ENCODE measurements at regions not wholly inside any gene's neighbourhood (a gene's known extent, or its start where the extent isn't known, plus 50 kb on each side); places are given as distances from the start of the nearest gene placed in this dataset.

DNA sequence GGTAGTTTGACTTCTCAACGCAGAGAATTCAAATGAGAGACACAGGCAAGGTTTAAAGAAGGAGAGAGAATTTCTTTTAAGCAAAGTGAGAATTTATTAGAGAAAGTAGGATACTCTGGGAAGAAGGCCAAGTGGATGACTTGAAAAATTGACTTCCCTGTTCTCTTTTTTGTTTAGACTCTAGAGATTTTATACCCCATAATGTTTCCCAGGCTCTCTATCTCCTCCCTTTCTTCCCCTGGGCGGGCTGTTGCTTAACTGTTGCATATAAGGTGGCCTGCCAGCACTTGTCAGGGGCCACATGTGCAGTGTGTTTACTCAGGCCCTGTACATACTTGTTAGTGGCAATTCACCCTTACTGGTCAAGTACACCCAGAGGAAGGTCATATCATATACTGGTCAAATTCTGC is 403.7 kb downstream of the SLC6A15 start:
- Mint-ChIP-seq H3K27me3 (no peaks in the 10 kb centered on the region), H3K9me3 (no peaks in the 10 kb centered on the region), H3K36me3 (ENCODE audit: low read depth) (no peaks in the 10 kb centered on the region), H3K27ac (no peak overlapping the region), H3K4me3 (no peak overlapping the region), H3K4me1 (no peaks in the 10 kb centered on the region)
- no peak for DNase-seq
- ChIA-PET POLR2A (no interaction called here), CTCF (no interaction called here)

DNA sequence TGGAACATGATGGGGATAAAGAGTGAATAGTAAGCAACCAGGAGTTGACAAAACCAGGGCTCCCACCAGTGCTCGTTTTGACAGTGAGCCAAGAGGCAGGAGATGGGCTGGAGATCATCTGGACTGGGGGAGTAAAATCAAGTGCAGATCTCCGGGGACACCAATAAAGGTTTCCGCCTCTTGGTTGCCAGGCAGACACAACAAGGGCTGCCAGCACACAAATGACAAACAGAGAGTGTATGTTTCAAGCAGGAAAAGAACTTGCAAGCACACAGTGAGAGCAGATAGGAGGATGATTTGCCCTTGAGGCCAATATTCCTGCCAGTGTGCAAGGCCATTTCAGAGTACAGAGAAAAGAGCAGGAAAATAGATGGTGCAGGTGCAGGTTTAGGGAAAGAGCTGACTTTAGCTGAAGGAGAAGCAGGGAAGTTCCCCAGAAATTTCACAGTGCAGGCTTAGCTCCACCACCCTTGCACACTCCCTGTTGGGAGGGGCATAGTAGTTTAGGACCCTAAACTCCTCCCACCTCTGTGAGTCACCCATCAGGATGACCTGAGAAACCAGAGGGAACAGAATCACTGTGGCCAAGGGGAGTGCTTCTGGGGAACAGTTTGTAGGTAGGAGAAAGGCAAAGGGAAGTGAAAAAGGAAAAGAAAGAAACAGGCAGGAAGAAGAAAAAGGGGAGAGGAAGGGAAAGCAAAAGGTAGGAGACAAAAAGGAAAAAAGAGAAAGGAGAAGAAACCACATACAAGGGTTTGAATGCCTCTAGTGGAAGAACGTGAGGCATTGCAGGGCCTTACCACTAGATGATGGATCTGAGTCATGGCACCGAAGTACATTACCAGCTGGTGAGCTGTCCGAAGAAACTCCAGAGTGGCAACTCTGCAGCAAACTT is 404.4 kb downstream of the SLC6A15 start:
- Mint-ChIP-seq H3K9me3 (no peaks in the 10 kb centered on the region), H3K36me3 (ENCODE audit: low read depth) (no peaks in the 10 kb centered on the region), H3K4me1 (no peaks in the 10 kb centered on the region), H3K27ac (no peak overlapping the region), H3K27me3 (no peaks in the 10 kb centered on the region), H3K4me3 (no peak overlapping the region)
- ChIA-PET CTCF (no interaction called here), POLR2A (no interaction called here)
- no peak for DNase-seq

- Mint-ChIP-seq H3K27ac (no peak overlapping the region), H3K27me3 (no peaks in the 10 kb centered on the region), H3K4me3 (no peak overlapping the region), H3K36me3 (ENCODE audit: low read depth) (no peaks in the 10 kb centered on the region), H3K4me1 (no peaks in the 10 kb centered on the region), H3K9me3 (no peaks in the 10 kb centered on the region)
- DNase-seq, result no peak
- ChIA-PET CTCF (no interaction called here), POLR2A (no interaction called here)
Observed at GRCh38 chr12:84506282-84506681, 406.3 kb downstream of the SLC6A15 start.

DNA sequence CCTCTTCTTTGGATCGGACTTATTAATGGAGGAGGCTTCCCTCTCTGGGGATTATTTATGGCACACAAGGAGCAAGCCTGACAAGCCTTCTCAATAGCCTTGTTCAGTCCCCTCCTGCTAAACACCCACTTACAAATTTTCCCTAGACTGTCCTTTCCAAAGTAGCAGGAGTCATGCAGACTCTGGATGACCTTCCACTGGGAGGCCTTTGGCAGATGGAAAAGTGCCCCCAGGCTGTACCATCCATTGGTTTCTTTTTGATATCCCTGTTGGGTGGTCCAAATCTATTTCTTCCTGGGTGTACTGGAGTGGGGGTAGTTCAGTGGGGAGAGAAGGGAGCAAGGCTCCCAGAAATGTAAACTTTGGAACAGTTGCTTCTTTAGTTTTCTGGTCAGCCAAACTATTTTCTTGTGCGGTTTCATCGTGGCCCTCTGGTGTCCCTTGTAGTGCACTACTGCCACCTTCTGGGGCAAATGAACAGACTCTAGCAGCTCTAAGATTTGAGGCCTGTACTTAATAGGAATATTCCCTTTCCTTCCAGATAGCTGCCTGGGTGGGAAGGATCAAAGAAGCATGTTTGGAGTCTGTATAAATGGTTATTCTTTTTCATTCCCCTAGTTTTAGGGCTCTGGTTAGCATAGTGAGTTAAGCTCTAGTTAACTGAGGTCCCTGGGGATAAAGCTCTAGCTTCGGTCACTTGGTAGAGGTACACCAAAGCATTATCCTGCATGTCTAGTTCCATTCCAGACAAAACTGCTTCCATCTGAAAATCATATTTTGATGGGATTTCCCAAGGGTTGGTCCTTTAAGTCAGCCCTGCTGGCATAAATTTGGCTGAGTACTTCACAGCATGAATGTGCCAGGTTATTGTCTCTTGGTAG is 409.5 kb downstream of the SLC6A15 start:
- POLR2A ChIA-PET, result no interaction called here
- Mint-ChIP-seq H3K9me3 (no peaks in the 10 kb centered on the region), H3K4me3 (no peak overlapping the region), H3K4me1 (no peaks in the 10 kb centered on the region), H3K36me3 (ENCODE audit: low read depth) (no peaks in the 10 kb centered on the region), H3K27ac (no peak overlapping the region), H3K27me3 (no peaks in the 10 kb centered on the region)
- no peak for DNase-seq
- CTCF ChIA-PET, result interaction anchor here (1.7 to 1.8 kb wide), 2 partner anchors 10 to 1818 kb away, joined by 4 to 9 read pairs; no protein-coding TSS in a partner anchor

DNA sequence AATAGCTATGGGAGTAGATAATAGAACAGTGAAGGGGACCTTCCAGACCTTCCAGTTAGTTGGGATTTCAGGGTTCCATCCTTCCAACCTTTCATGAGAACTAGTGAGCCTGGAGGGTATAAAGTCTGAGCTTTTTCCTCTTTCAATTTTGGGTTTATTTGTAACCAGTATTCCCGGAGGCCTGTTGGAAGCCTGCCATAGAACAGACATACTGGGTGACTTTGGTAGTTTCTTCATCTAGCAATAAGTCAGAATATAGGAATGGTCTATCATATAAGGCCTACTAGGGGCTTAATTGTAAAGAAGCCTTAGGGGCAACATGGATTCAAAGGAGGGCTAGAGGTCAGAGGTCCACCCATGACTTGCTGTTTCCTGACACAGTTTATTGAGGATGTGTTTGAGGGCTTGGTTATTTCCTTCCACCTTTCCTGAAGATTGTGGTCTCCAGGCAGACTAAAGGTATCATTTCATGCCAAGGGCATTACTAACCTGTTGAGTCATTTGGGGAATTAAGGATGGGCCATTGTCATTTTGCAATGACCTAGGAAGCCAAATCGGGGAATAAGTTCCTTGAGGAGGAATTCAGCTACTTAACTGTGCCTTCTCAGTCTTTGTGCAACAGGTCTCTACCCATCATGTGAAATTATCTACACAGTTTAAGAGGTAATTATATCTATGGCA is 410.3 kb downstream of the SLC6A15 start:
- no peak overlapping the region for H3K4me3 Mint-ChIP-seq
- DNase-seq, result no peak
- H3K4me1 Mint-ChIP-seq, result no peaks in the 10 kb centered on the region
- no peak overlapping the region for H3K27ac Mint-ChIP-seq
- H3K36me3 Mint-ChIP-seq (ENCODE audit: low read depth), result no peaks in the 10 kb centered on the region
- H3K9me3 Mint-ChIP-seq, result no peaks in the 10 kb centered on the region
- no peaks in the 10 kb centered on the region for H3K27me3 Mint-ChIP-seq
- ChIA-PET POLR2A (no interaction called here), CTCF (interaction anchor here (1.7 to 1.8 kb wide), 2 partner anchors 9 to 1817 kb away, joined by 4 to 9 read pairs; no protein-coding TSS in a partner anchor)

DNA sequence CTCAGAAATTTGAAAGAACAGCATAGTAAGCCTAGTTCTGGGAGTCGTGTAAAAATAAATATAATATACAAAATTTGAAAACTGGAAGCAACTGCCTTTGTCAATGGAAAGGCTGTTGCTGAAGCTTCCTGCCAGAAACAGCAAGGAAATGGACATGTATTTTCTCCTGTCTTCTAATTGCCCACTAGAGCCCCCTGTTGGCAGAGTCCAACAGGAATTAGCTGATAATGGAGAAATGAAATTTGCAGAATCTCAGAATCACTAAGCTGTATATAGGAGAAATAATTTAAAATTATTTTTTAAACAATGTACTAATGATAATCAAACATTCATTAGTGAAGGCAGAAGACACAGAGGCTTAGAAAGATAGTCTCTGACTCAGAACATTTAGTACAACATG is 414.8 kb downstream of the SLC6A15 start:
- Mint-ChIP-seq H3K27me3 (no peaks in the 10 kb centered on the region), H3K4me3 (no peak overlapping the region), H3K27ac (no peak overlapping the region), H3K4me1 (no peaks in the 10 kb centered on the region), H3K9me3 (no peaks in the 10 kb centered on the region), H3K36me3 (ENCODE audit: low read depth) (no peaks in the 10 kb centered on the region)
- POLR2A ChIA-PET, result no interaction called here
- no peak for DNase-seq
- CTCF ChIA-PET, result no interaction called here

DNA sequence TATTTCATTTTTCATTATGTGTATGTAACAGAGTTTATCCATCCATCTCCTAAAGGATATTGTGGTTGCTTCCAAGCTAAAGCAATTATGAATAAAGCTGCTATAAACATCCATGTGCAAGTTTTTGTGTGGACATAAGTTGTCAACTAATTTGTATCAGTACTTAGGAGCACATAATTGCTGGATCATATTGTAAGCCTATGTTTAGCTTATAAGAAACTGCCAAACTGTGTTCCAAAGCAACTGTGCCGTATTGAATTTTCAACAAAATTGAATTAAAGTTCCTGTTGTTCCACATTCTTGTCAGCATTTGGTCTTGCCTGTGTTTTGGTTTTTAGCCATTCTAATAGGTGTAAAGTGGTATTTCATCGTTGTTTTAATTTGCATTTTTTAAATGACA is 416.9 kb downstream of the SLC6A15 start:
- H3K4me1 Mint-ChIP-seq, result no peaks in the 10 kb centered on the region
- no peak overlapping the region for H3K27ac Mint-ChIP-seq
- no peaks in the 10 kb centered on the region for H3K9me3 Mint-ChIP-seq
- ChIA-PET CTCF (no interaction called here), POLR2A (no interaction called here)
- H3K36me3 Mint-ChIP-seq (ENCODE audit: low read depth), result no peaks in the 10 kb centered on the region
- no peaks in the 10 kb centered on the region for H3K27me3 Mint-ChIP-seq
- no peak for DNase-seq
- no peak overlapping the region for H3K4me3 Mint-ChIP-seq

GRCh38 chr12:84492351-84492883 is 420.2 kb downstream of the SLC6A15 start:
- Mint-ChIP-seq H3K4me1 (no peaks in the 10 kb centered on the region), H3K36me3 (ENCODE audit: low read depth) (no peaks in the 10 kb centered on the region), H3K27me3 (no peaks in the 10 kb centered on the region), H3K4me3 (no peak overlapping the region), H3K27ac (no peak overlapping the region), H3K9me3 (no peaks in the 10 kb centered on the region)
- POLR2A ChIA-PET, result no interaction called here
- CTCF ChIA-PET, result no interaction called here
- no peak for DNase-seq

DNA sequence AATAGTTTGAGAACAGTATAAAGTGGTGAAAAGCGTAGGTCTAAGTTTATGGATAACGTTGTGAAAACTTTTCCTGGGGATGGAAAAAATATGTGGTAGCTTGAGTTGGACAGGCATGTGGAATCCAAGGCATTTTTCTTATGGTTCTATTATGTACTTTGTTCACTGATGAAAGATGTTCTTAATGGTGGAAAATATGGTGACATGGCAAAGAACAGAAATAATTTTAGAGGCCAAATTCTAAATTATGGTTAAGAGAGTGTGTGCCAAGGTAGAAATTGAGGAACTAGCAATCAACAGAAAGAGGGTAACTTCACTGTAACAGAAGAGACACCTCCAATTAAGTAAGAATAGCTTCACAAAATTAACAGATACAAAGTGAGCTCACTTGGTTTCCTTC is 427.8 kb downstream of the SLC6A15 start:
- POLR2A ChIA-PET, result no interaction called here
- H3K9me3 Mint-ChIP-seq, result no peaks in the 10 kb centered on the region

GRCh38 chr12:84480803-84481202 is 431.8 kb downstream of the SLC6A15 start:
- POLR2A ChIA-PET, result no interaction called here
- Mint-ChIP-seq H3K36me3 (ENCODE audit: low read depth) (no peaks in the 10 kb centered on the region), H3K4me1 (no peaks in the 10 kb centered on the region), H3K27ac (no peak overlapping the region), H3K27me3 (no peaks in the 10 kb centered on the region), H3K9me3 (peaks cover 1% of the 10 kb centered on the region), H3K4me3 (no peak overlapping the region)
- DNase-seq, result no peak
- CTCF ChIA-PET, result no interaction called here

More for the DNA sequence above, 427.8 kb downstream of the SLC6A15 start:
- H3K4me3 Mint-ChIP-seq, result no peak overlapping the region
- DNase-seq, result no peak
- H3K27me3 Mint-ChIP-seq, result no peaks in the 10 kb centered on the region
- no peak overlapping the region for H3K27ac Mint-ChIP-seq
- CTCF ChIA-PET, result no interaction called here
- H3K36me3 Mint-ChIP-seq (ENCODE audit: low read depth), result no peaks in the 10 kb centered on the region
- H3K4me1 Mint-ChIP-seq, result no peaks in the 10 kb centered on the region

GRCh38 chr12:84470361-84470760 is 442.2 kb downstream of the SLC6A15 start:
- H3K27ac Mint-ChIP-seq, result no peak overlapping the region
- H3K9me3 Mint-ChIP-seq, result no peaks in the 10 kb centered on the region
- no peak overlapping the region for H3K4me3 Mint-ChIP-seq
- no peaks in the 10 kb centered on the region for H3K27me3 Mint-ChIP-seq
- no peaks in the 10 kb centered on the region for H3K36me3 Mint-ChIP-seq (ENCODE audit: low read depth)
- H3K4me1 Mint-ChIP-seq, result no peaks in the 10 kb centered on the region
- ChIA-PET POLR2A (no interaction called here), CTCF (interaction anchor here (0.6 kb wide), 1 partner anchor 9 kb away, joined by 3 read pairs; no protein-coding TSS in a partner anchor)
- DNase-seq, result no peak

- Mint-ChIP-seq H3K27ac (no peak overlapping the region), H3K9me3 (no peaks in the 10 kb centered on the region), H3K36me3 (ENCODE audit: low read depth) (no peaks in the 10 kb centered on the region), H3K4me3 (no peak overlapping the region), H3K27me3 (no peaks in the 10 kb centered on the region), H3K4me1 (no peaks in the 10 kb centered on the region)
- POLR2A ChIA-PET, result no interaction called here
- CTCF ChIA-PET, result no interaction called here
- DNase-seq, result no peak
Observed at GRCh38 chr12:84464616-84465015, 448.0 kb downstream of the SLC6A15 start.

Data from activated CD4-positive, alpha-beta memory T cell treated with anti-CD3 and anti-CD28 coated beads, Interleukin-2, amount 10 ng/mL, durations not matched to agents 7 days and 5 days (primary cell).